HFFc6 (cell line): ENCODE measurements at regions not wholly inside any gene's neighbourhood (a gene's known extent, or its start where the extent isn't known, plus 50 kb on each side); places are given as distances from the start of the nearest gene placed in this dataset.

Experiments used
- DNase-seq: peaks from one replicate; pipeline ENCODE4 v3.0.0-alpha.2; 2018
- H3K27ac Mint-ChIP-seq: 2 replicates; pipeline ENCODE4 v1.8.0; 2020; ENCODE audit warnings: mild to moderate bottlenecking, mixed read lengths
- H3K27me3 Mint-ChIP-seq: 2 replicates; pipeline ENCODE4 v1.8.0; 2021; ENCODE audit warnings: mild to moderate bottlenecking, moderate library complexity, mixed read lengths; ENCODE audit not compliant: insufficient read depth
- H3K36me3 Mint-ChIP-seq: 2 replicates; pipeline ENCODE4 v1.8.0; 2021; ENCODE audit warnings: low read depth, mixed read lengths
- H3K4me1 Mint-ChIP-seq: 2 replicates; pipeline ENCODE4 v1.8.0; 2020; ENCODE audit warnings: low read depth, mixed read lengths
- H3K4me3 Mint-ChIP-seq: 2 replicates; pipeline ENCODE4 v1.8.0; 2020; ENCODE audit warnings: mild to moderate bottlenecking, moderate library complexity, mixed read lengths
- H3K9me3 Mint-ChIP-seq: 2 replicates; pipeline ENCODE4 v1.8.0; 2020; ENCODE audit warnings: mild to moderate bottlenecking, mixed read lengths
- CTCF ChIP-seq: fragments of 200-600 bp; sonication (generic); IDR thresholded peaks from 2 replicates; pipeline ENCODE4 v1.5.0; 2021; ENCODE audit warnings: antibody characterized with exemption, mild to moderate bottlenecking

GRCh38 chr11:115759622-115760460, 255.6 kb upstream of the CADM1 start:
- Mint-ChIP-seq H3K27me3 (no peaks in the 10 kb centered on the region; the same call in 1 of the 2 replicates), H3K36me3 (no peaks in the 10 kb centered on the region), H3K9me3 (peaks cover 42% of the 10 kb centered on the region), H3K4me3 (no peak overlapping the region), H3K27ac (no peak overlapping the region), H3K4me1 (no peaks in the 10 kb centered on the region)
- no peak for TF ChIP-seq CTCF
- no peak for DNase-seq

- no peak for DNase-seq
- peaks cover 60% of the 10 kb centered on the region for H3K9me3 Mint-ChIP-seq
- no peaks in the 10 kb centered on the region for H3K36me3 Mint-ChIP-seq
- H3K27ac Mint-ChIP-seq, result no peak overlapping the region
- no peaks in the 10 kb centered on the region for H3K4me1 Mint-ChIP-seq
- TF ChIP-seq CTCF, result no peak
- no peaks in the 10 kb centered on the region; the same call in 1 of the 2 replicates for H3K27me3 Mint-ChIP-seq
- no peak overlapping the region for H3K4me3 Mint-ChIP-seq
These were observed 253.8 kb upstream of the CADM1 start for GRCh38 chr11:115758011-115758410.

GRCh38 chr11:115751243-115752015, 247.2 kb upstream of the CADM1 start:
- Mint-ChIP-seq H3K4me1 (no peaks in the 10 kb centered on the region), H3K27ac (no peak overlapping the region), H3K9me3 (peaks cover 64% of the 10 kb centered on the region), H3K4me3 (no peak overlapping the region), H3K27me3 (no peaks in the 10 kb centered on the region; the same call in 1 of the 2 replicates), H3K36me3 (no peaks in the 10 kb centered on the region)
- no peak for TF ChIP-seq CTCF
- no peak for DNase-seq

GRCh38 chr11:115745610-115746512, 241.6 kb upstream of the CADM1 start:
- H3K9me3 Mint-ChIP-seq, result peaks cover 56% of the 10 kb centered on the region
- no peak for DNase-seq
- peaks cover 2% of the 10 kb centered on the region for H3K27me3 Mint-ChIP-seq
- H3K4me3 Mint-ChIP-seq, result no peak overlapping the region
- no peaks in the 10 kb centered on the region for H3K4me1 Mint-ChIP-seq
- TF ChIP-seq CTCF, result no peak
- peaks cover 4% of the 10 kb centered on the region; the same call in 1 of the 2 replicates for H3K36me3 Mint-ChIP-seq
- no peak overlapping the region for H3K27ac Mint-ChIP-seq

- Mint-ChIP-seq H3K36me3 (peaks cover 4% of the 10 kb centered on the region; the same call in 1 of the 2 replicates), H3K27ac (no peak overlapping the region), H3K4me3 (no peak overlapping the region), H3K4me1 (no peaks in the 10 kb centered on the region), H3K27me3 (peaks cover 2% of the 10 kb centered on the region), H3K9me3 (peaks cover 53% of the 10 kb centered on the region)
- TF ChIP-seq CTCF, result no peak
- DNase-seq, result no peak
These were observed 240.9 kb upstream of the CADM1 start for GRCh38 chr11:115745066-115745465.
